IMR-90 (cell line): ENCODE measurements at regions not wholly inside any gene's neighbourhood (a gene's known extent, or its start where the extent isn't known, plus 50 kb on each side); places are given as distances from the start of the nearest gene placed in this dataset.

Source experiments
- ATAC-seq: fragments of 200-7000 bp; cut with Tn5 transposase; 2 replicates; pipeline ENCODE4 v1.9.1; 2020; ENCODE audit warnings: low read depth, mild to moderate bottlenecking, moderate library complexity
- BruUV-seq: library from RNA; stranded (reverse); fragments of 400-500 nt; replicated peaks from 2 replicates; lab custom pipeline; 2021; lab: Mats Ljungman, UMichigan
- CTCF ChIA-PET: fragments of 300-600 bp; formaldehyde crosslinking; extraction: SDS; loops from one replicate; lab custom pipeline; 2021; ENCODE audit warnings: antibody characterized with exemption; lab: Yijun Ruan, JAX
- POLR2A ChIA-PET: fragments of 300-600 bp; sonication (Branson Sonifier 250); formaldehyde crosslinking; loops from one replicate; lab custom pipeline; 2022; ENCODE audit warnings: antibody characterized with exemption; ENCODE audit not compliant: unreplicated experiment; lab: Charles Lee
- DNase-seq: peaks from one replicate; pipeline ENCODE4 v3.0.0; 2013
- H2AFZ ChIP-seq: replicated peaks from 2 replicates; pipeline ENCODE3; 2013; ENCODE audit warnings: low read length, mild to moderate bottlenecking; ENCODE audit not compliant: poor library complexity
- H2AK5ac ChIP-seq: 2 replicates; pipeline ENCODE4 v1.6.1; 2013; ENCODE audit warnings: low read depth, low read length, inconsistent platforms
- H2AK9ac ChIP-seq: replicated peaks from 2 replicates; pipeline ENCODE3; 2013; ENCODE audit warnings: mild to moderate bottlenecking, low read depth, low read length, moderate library complexity; ENCODE audit not compliant: poor library complexity
- H2BK120ac ChIP-seq: 2 replicates; pipeline ENCODE4 v1.6.1; 2013; ENCODE audit warnings: low read depth, low read length, inconsistent platforms
- H2BK15ac ChIP-seq: 3 replicates; pipeline ENCODE4 v1.6.1; 2013; ENCODE audit warnings: low read depth, low read length, inconsistent platforms
- H2BK20ac ChIP-seq: 2 replicates; pipeline ENCODE4 v1.6.1; 2013; ENCODE audit warnings: low read depth, mild to moderate bottlenecking, inconsistent platforms, low read length, moderate library complexity
- H2BK5ac ChIP-seq: 2 replicates; pipeline ENCODE4 v1.6.1; 2013; ENCODE audit warnings: mild to moderate bottlenecking, low read depth, low read length, inconsistent platforms; ENCODE audit not compliant: poor library complexity, severe bottlenecking
- H3K14ac ChIP-seq: replicated peaks from 2 replicates; pipeline ENCODE4 v1.6.1; 2013; ENCODE audit warnings: low read depth, low read length, inconsistent platforms
- H3K18ac ChIP-seq: 2 replicates; pipeline ENCODE4 v1.6.1; 2013; ENCODE audit warnings: low read depth, low read length, control low read depth
- H3K23ac ChIP-seq: 2 replicates; pipeline ENCODE4 v1.6.1; 2013; ENCODE audit warnings: low read depth, low read length, inconsistent platforms
- H3K27ac ChIP-seq: 2 replicates; pipeline ENCODE4 v1.5.1; 2013; ENCODE audit warnings: mild to moderate bottlenecking, control low read depth, low read length; ENCODE audit not compliant: insufficient read depth
- H3K27me3 ChIP-seq: 2 replicates; pipeline ENCODE4 v1.6.1; 2013; ENCODE audit warnings: low read length; ENCODE audit not compliant: control insufficient read depth, insufficient read depth
- H3K36me3 ChIP-seq: 2 replicates; pipeline ENCODE4 v1.6.1; 2013; ENCODE audit warnings: low read length, mixed read lengths; ENCODE audit not compliant: control insufficient read depth, insufficient read depth
- H3K4ac ChIP-seq: 2 replicates; pipeline ENCODE4 v1.6.1; 2013; ENCODE audit warnings: low read depth, low read length, inconsistent platforms
- H3K4me1 ChIP-seq: 2 replicates; pipeline ENCODE4 v1.6.1; 2013; ENCODE audit warnings: low read length, mixed read lengths; ENCODE audit not compliant: control insufficient read depth, insufficient read depth
- H3K4me2 ChIP-seq: 2 replicates; pipeline ENCODE4 v1.6.1; 2013; ENCODE audit warnings: low read depth, mild to moderate bottlenecking, control low read depth, low read length, moderate library complexity
- H3K4me3 ChIP-seq: 2 replicates; pipeline ENCODE4 v1.5.1; 2013; ENCODE audit warnings: low read depth, mild to moderate bottlenecking, control low read depth, low read length, moderate library complexity; ENCODE audit not compliant: insufficient read depth
- H3K56ac ChIP-seq: 2 replicates; pipeline ENCODE4 v1.6.1; 2013; ENCODE audit warnings: low read length, inconsistent platforms; ENCODE audit not compliant: insufficient read depth; ENCODE audit errors: extremely low read depth
- H3K79me1 ChIP-seq, 2 experiments: 2 replicates each; pipeline ENCODE4 v1.6.1; 2013; ENCODE audit warnings: low read length in 2 of 2, inconsistent platforms in 1 of 2, low read depth in 1 of 2
- H3K9ac ChIP-seq: 2 replicates; pipeline ENCODE4 v1.6.1; 2013; ENCODE audit warnings: low read depth, low read length, control low read depth
- H3K9me1 ChIP-seq: 2 replicates; pipeline ENCODE4 v1.6.1; 2013; ENCODE audit warnings: low read length, inconsistent platforms; ENCODE audit not compliant: insufficient read depth
- H3K9me3 ChIP-seq: 2 replicates; pipeline ENCODE4 v1.6.1; 2013; ENCODE audit warnings: low read length; ENCODE audit not compliant: control insufficient read depth, insufficient read depth
- H4K20me1 ChIP-seq: 2 replicates; pipeline ENCODE4 v1.6.1; 2013; ENCODE audit warnings: low read length, inconsistent platforms; ENCODE audit not compliant: insufficient read depth
- H4K5ac ChIP-seq: 2 replicates; pipeline ENCODE4 v1.6.1; 2013; ENCODE audit warnings: mild to moderate bottlenecking, low read depth, low read length, control low read depth
- H4K8ac ChIP-seq, 2 experiments: 2 replicates each; pipeline ENCODE4 v1.6.1; 2013; ENCODE audit warnings: low read depth in 2 of 2, low read length in 2 of 2, control low read depth in 1 of 2, inconsistent platforms in 1 of 2
- H4K91ac ChIP-seq: 2 replicates; pipeline ENCODE4 v1.6.1; 2013; ENCODE audit warnings: low read depth, low read length, inconsistent platforms; ENCODE audit not compliant: insufficient read depth
- FOS ChIP-seq: fragments of 150-350 bp; IDR thresholded peaks from 2 replicates; pipeline ENCODE4 v1.6.1; 2016; ENCODE audit warnings: low read depth, low read length
- MAFK ChIP-seq: IDR thresholded peaks from 2 replicates; pipeline ENCODE4 v1.6.1; 2012; ENCODE audit warnings: low read depth, low read length, improper control_type of control experiment
- MAZ ChIP-seq: IDR thresholded peaks from 2 replicates; pipeline ENCODE4 v1.6.1; 2012; ENCODE audit warnings: low read depth, mild to moderate bottlenecking, low read length, improper control_type of control experiment, moderate library complexity, borderline replicate concordance
- NFE2L2 ChIP-seq: fragments of 150-350 bp; IDR thresholded peaks from 2 replicates; pipeline ENCODE4 v1.6.1; 2016; ENCODE audit warnings: low read depth, mild to moderate bottlenecking, low read length
- RAD21 ChIP-seq: IDR thresholded peaks from 2 replicates; pipeline ENCODE4 v1.6.1; 2012; ENCODE audit warnings: low read length, improper control_type of control experiment
- RFX5 ChIP-seq: IDR thresholded peaks from 2 replicates; pipeline ENCODE4 v1.8.0; 2012; ENCODE audit warnings: low read depth, mild to moderate bottlenecking, low read length, moderate library complexity
- WGBS, 2 experiments: methylation state at CpG; one replicate each; pipeline versions ENCODE4 v1.1.5 to v1.1.7; 2013; ENCODE audit warnings: missing lambda C conversion rate in 2 of 2; ENCODE audit not compliant: insufficient read length in 1 of 2; ENCODE audit errors: extremely low coverage in 2 of 2; 5-methylcytosine and 5-hydroxymethylcytosine counted together
- dilution Hi-C: fragments of 300-500 bp; cut with HindIII; formaldehyde crosslinking; loops from one replicate; pipeline ENCODE4 v1.14.3; 2018; ENCODE audit warnings: low sequenced_read_pairs; ENCODE audit not compliant: unreplicated experiment
- in situ Hi-C: fragments of 300-500 bp; cut with MboI; formaldehyde crosslinking; loops from 3 replicates; pipeline ENCODE4 v1.14.3; 2019; ENCODE audit warnings: low sequenced_read_pairs, inconsistent platforms, mixed read lengths
- intact Hi-C: fragments of 100-400 bp; cut with micrococcal nuclease; formaldehyde crosslinking; loops from 2 replicates; pipeline ENCODE4 v1.10.0; 2022

GRCh38 chr13:74574964-74575728, 440.9 kb upstream of the KLF12 start:
- Histone ChIP-seq H3K4ac (no peak overlapping the region), H2BK20ac (no peak overlapping the region), H3K9me1 (no peaks in the 10 kb centered on the region), H2AK9ac (no peak overlapping the region), H3K14ac (no peak overlapping the region), H3K9ac (peak overlapping the region; percentile 20; the same call in 1 of the 2 replicates), H3K4me1 (peaks cover 2% of the 10 kb centered on the region; the same call in 1 of the 2 replicates), H3K36me3 (no peaks in the 10 kb centered on the region), H4K91ac (no peak overlapping the region), H3K23ac (peak overlapping the region; percentile 7; the same call in 1 of the 2 replicates), H3K4me2 (peak overlapping the region; percentile 91), H4K20me1 (no peaks in the 10 kb centered on the region), H3K79me1 (no peaks in the 10 kb centered on the region), H3K27me3 (peaks cover 6% of the 10 kb centered on the region; the same call in 1 of the 2 replicates), H2BK5ac (no peak overlapping the region), H3K27ac (no peak overlapping the region), H4K5ac (no peak overlapping the region), H2BK15ac (no peak overlapping the region), H3K4me3 (peak overlapping the region; percentile 23), H2AFZ (peak overlapping the region; percentile 78), H3K9me3 (no peaks in the 10 kb centered on the region), H2BK120ac (no peak overlapping the region), H2AK5ac (no peak overlapping the region), H4K8ac (no peak overlapping the region), H3K18ac (no peak overlapping the region), H3K56ac (no peak overlapping the region)
- ChIA-PET POLR2A (no interaction called here), CTCF (interaction anchor here (0.6 kb wide), 1 partner anchor 10 kb away, joined by 3 read pairs; no protein-coding TSS in a partner anchor)
- in situ Hi-C loops = no loop called here
- no peak for DNase-seq
- peak; percentile 36 for ATAC-seq
- dilution Hi-C loops = no loop called here
- TF ChIP-seq FOS = no peak
- TF ChIP-seq MAZ = no peak
- TF ChIP-seq RFX5 = no peak
- no peak for TF ChIP-seq MAFK
- no peak for TF ChIP-seq RAD21
- TF ChIP-seq NFE2L2 = no peak
- intact Hi-C loops = loop anchor here (5.0 kb wide), 1 partner anchor 438 kb away; no protein-coding TSS in a partner anchor
- no TSS peak for BruUV-seq
- no CpG with 5 or more reads among the region's 10 CpGs for WGBS, 2 experiments
